ENCODE measurements at regions not wholly inside any gene's neighbourhood (a gene's known extent, or its start where the extent isn't known, plus 50 kb on each side); places are given as distances from the start of the nearest gene placed in this dataset.

DNA sequence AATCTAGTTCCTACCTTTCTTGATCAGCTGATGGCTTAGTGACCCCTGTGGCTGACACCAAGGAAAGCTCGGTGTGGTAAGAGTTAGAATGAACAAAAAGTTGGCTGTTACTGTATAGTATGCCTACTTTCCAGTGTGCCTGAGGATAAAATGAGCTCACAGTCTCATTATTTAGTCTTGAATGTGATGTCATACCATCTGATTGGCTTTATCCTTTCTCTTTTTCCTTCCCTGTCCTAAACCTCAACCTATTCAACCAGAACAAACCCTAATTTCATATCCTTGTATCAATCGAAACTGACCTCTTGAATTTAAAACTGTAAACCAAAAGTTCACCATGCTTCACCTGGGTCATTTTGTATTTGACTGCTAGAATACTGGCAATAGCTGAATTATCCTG is 156.4 kb downstream of the PPARGC1A start:
- no peak overlapping the region for H3K4me3 ChIP-seq (ENCODE audit: low read length)
- no peaks in the 10 kb centered on the region for H3K27me3 ChIP-seq (ENCODE audit: insufficient read depth, low read depth, low read length)
- H4K20me1 ChIP-seq (ENCODE audit: insufficient read depth), result no peaks in the 10 kb centered on the region
- H3F3A ChIP-seq (ENCODE audit: insufficient read depth, low read length, poor library complexity, severe bottlenecking), result no peaks in the 10 kb centered on the region
- no peak overlapping the region for H2AFZ ChIP-seq (ENCODE audit: low read depth, low read length)
- H3K9me3 ChIP-seq (ENCODE audit: low read length), result no peaks in the 10 kb centered on the region
- no peaks in the 10 kb centered on the region for H3K79me2 ChIP-seq (replicated peaks; ENCODE audit: insufficient read depth, low read length)
- H3K4me2 ChIP-seq (ENCODE audit: low read length), result no peak overlapping the region
- H3K9ac ChIP-seq (ENCODE audit: low read length), result no peak overlapping the region
- H3K27ac ChIP-seq (ENCODE audit: low read length), result no peak overlapping the region
- TF ChIP-seq SMC3 (conservative IDR thresholded peaks at IDR 0.05; ENCODE audit: poor library complexity) (no peak), EP300 (conservative IDR thresholded peaks at IDR 0.05; ENCODE audit: poor library complexity, severe bottlenecking) (no peak), POLR2AphosphoS5 (IDR thresholded peaks at IDR 0.05) (no peak), TAF1 (IDR thresholded peaks at IDR 0.05; ENCODE audit: low read depth) (no peak), RAD21 (conservative IDR thresholded peaks at IDR 0.05) (no peak)
- TF ChIP-seq, protein P1, sequence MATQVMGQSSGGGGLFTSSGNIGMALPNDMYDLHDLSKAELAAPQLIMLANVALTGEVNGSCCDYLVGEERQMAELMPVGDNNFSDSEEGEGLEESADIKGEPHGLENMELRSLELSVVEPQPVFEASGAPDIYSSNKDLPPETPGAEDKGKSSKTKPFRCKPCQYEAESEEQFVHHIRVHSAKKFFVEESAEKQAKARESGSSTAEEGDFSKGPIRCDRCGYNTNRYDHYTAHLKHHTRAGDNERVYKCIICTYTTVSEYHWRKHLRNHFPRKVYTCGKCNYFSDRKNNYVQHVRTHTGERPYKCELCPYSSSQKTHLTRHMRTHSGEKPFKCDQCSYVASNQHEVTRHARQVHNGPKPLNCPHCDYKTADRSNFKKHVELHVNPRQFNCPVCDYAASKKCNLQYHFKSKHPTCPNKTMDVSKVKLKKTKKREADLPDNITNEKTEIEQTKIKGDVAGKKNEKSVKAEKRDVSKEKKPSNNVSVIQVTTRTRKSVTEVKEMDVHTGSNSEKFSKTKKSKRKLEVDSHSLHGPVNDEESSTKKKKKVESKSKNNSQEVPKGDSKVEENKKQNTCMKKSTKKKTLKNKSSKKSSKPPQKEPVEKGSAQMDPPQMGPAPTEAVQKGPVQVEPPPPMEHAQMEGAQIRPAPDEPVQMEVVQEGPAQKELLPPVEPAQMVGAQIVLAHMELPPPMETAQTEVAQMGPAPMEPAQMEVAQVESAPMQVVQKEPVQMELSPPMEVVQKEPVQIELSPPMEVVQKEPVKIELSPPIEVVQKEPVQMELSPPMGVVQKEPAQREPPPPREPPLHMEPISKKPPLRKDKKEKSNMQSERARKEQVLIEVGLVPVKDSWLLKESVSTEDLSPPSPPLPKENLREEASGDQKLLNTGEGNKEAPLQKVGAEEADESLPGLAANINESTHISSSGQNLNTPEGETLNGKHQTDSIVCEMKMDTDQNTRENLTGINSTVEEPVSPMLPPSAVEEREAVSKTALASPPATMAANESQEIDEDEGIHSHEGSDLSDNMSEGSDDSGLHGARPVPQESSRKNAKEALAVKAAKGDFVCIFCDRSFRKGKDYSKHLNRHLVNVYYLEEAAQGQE (IDR thresholded peaks at IDR 0.05; ENCODE audit: borderline replicate concordance), result no peak
- TF ChIP-seq, protein P2, sequence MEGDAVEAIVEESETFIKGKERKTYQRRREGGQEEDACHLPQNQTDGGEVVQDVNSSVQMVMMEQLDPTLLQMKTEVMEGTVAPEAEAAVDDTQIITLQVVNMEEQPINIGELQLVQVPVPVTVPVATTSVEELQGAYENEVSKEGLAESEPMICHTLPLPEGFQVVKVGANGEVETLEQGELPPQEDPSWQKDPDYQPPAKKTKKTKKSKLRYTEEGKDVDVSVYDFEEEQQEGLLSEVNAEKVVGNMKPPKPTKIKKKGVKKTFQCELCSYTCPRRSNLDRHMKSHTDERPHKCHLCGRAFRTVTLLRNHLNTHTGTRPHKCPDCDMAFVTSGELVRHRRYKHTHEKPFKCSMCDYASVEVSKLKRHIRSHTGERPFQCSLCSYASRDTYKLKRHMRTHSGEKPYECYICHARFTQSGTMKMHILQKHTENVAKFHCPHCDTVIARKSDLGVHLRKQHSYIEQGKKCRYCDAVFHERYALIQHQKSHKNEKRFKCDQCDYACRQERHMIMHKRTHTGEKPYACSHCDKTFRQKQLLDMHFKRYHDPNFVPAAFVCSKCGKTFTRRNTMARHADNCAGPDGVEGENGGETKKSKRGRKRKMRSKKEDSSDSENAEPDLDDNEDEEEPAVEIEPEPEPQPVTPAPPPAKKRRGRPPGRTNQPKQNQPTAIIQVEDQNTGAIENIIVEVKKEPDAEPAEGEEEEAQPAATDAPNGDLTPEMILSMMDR (IDR thresholded peaks at IDR 0.05; ENCODE audit: poor library complexity, severe bottlenecking), result no peak
- H3K9me2 ChIP-seq (ENCODE audit: insufficient read depth, low read length), result no peaks in the 10 kb centered on the region
- no peaks in the 10 kb centered on the region for H3K36me3 ChIP-seq (ENCODE audit: insufficient read depth, low read length)

DNA sequence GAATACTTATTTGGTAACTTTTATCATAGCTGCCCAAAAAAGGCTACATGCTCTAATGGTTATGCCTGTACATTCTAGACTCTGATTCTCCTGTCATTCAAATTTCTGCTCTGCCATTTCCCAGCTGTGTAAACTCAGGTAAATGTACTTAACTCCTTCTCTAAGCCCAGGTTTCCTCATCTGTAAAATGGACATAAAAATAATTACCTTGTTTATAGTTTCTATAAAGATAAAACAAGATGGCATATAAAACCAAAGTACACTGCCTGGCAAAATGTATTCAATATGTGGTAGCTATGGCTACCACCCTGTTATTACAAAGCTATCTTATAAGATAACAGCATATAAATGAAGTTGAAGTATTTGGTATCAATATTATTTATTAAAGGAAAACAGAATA is 158.8 kb downstream of the PPARGC1A start:
- Histone ChIP-seq H2AFZ (ENCODE audit: low read depth, low read length) (no peak overlapping the region), H3F3A (ENCODE audit: insufficient read depth, low read length, poor library complexity, severe bottlenecking) (no peaks in the 10 kb centered on the region), H3K79me2 (replicated peaks; ENCODE audit: insufficient read depth, low read length) (no peaks in the 10 kb centered on the region), H3K27ac (ENCODE audit: low read length) (no peak overlapping the region), H4K20me1 (ENCODE audit: insufficient read depth) (no peaks in the 10 kb centered on the region), H3K9me3 (ENCODE audit: low read length) (no peaks in the 10 kb centered on the region), H3K36me3 (ENCODE audit: insufficient read depth, low read length) (no peaks in the 10 kb centered on the region), H3K4me2 (ENCODE audit: low read length) (no peak overlapping the region), H3K27me3 (ENCODE audit: insufficient read depth, low read depth, low read length) (no peaks in the 10 kb centered on the region), H3K9me2 (ENCODE audit: insufficient read depth, low read length) (no peaks in the 10 kb centered on the region), H3K9ac (ENCODE audit: low read length) (no peak overlapping the region), H3K4me3 (ENCODE audit: low read length) (no peak overlapping the region)
- no peak for TF ChIP-seq SMC3 (conservative IDR thresholded peaks at IDR 0.05; ENCODE audit: poor library complexity)
- no peak for TF ChIP-seq POLR2AphosphoS5 (IDR thresholded peaks at IDR 0.05)
- TF ChIP-seq MXI1 (conservative IDR thresholded peaks at IDR 0.05; ENCODE audit: poor library complexity, severe bottlenecking), result no peak
- no peak for TF ChIP-seq RAD21 (conservative IDR thresholded peaks at IDR 0.05)
- TF ChIP-seq, protein P2 (IDR thresholded peaks at IDR 0.05; ENCODE audit: poor library complexity, severe bottlenecking), result no peak

All from neural cell (in vitro differentiated cells).